ENCODE measurements at regions not wholly inside any gene's neighbourhood (a gene's known extent, or its start where the extent isn't known, plus 50 kb on each side); places are given as distances from the start of the nearest gene placed in this dataset.

- TF ChIP-seq CTCF (IDR thresholded peaks at IDR 0.05) (no peak), POLR2A (IDR thresholded peaks at IDR 0.05; ENCODE audit: low read length) (no peak), SMC3 (IDR thresholded peaks at IDR 0.05) (no peak), REST (IDR thresholded peaks at IDR 0.05) (no peak), ZFP36 (IDR thresholded peaks at IDR 0.05; ENCODE audit: borderline replicate concordance, partially characterized antibody) (no peak), MYC (IDR thresholded peaks at IDR 0.05; ENCODE audit: borderline replicate concordance, low read length) (no peak)
- TF ChIP-seq, protein P1, sequence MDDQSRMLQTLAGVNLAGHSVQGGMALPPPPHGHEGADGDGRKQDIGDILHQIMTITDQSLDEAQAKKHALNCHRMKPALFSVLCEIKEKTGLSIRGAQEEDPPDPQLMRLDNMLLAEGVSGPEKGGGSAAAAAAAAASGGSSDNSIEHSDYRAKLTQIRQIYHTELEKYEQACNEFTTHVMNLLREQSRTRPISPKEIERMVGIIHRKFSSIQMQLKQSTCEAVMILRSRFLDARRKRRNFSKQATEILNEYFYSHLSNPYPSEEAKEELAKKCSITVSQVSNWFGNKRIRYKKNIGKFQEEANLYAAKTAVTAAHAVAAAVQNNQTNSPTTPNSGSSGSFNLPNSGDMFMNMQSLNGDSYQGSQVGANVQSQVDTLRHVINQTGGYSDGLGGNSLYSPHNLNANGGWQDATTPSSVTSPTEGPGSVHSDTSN (IDR thresholded peaks at IDR 0.05): no peak
Observed at GRCh38 chr10:10911035-10911434, 106.6 kb upstream of the CELF2 start.
